ENCODE measurements at regions not wholly inside any gene's neighbourhood (a gene's known extent, or its start where the extent isn't known, plus 50 kb on each side); places are given as distances from the start of the nearest gene placed in this dataset.

DNA sequence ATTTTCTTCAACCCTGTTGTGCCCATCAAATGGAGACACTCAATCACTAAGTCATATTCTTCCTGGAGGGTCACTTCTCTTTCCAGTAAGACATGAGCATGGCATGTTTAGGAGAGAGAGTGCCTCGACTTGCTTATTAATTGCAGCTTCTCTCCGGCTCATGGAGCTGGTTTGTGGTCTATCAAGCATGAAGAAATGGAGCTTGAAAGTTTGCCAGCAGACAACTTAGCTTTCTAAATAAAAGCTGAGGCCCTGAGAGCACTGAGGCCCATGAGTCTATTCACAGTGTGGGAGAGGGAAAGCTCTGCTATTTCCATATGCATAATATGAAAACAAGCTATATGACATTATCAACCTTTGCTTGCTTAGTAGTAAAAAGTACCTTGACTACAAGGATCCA lies 378.5 kb downstream of the FGF9 start:
- TF ChIP-seq NFRKB (IDR thresholded peaks at IDR 0.05; ENCODE audit: low read depth) (no peak), POLR2AphosphoS2 (IDR thresholded peaks at IDR 0.05; ENCODE audit: low read length) (no peak), HINFP (tag; conservative IDR thresholded peaks at IDR 0.05; ENCODE audit: low read depth) (no peak), NR2C1 (IDR thresholded peaks at IDR 0.05) (no peak), NR2C1 (tag; IDR thresholded peaks at IDR 0.05) (no peak), ATF1 (CRISPR knock-in tag; IDR thresholded peaks at IDR 0.05) (no peak), ATF1 (tag; IDR thresholded peaks at IDR 0.05) (no peak)
